Type B pancreatic cell (in vitro differentiated cells): ENCODE measurements at regions not wholly inside any gene's neighbourhood (a gene's known extent, or its start where the extent isn't known, plus 50 kb on each side); places are given as distances from the start of the nearest gene placed in this dataset.

Source experiments
- DNase-seq: peaks from one replicate; pipeline ENCODE4 v3.0.0; 2021; ENCODE audit warnings: mixed read lengths; ENCODE audit not compliant: unreplicated experiment; ENCODE audit errors: extremely low spot score
- H3K27ac Mint-ChIP-seq: 2 replicates; pipeline ENCODE4 v1.8.0; 2021; ENCODE audit warnings: mild to moderate bottlenecking, mixed read lengths
- H3K27me3 Mint-ChIP-seq: 2 replicates; pipeline ENCODE4 v1.8.0; 2021; ENCODE audit warnings: mixed read lengths
- H3K36me3 Mint-ChIP-seq: 2 replicates; pipeline ENCODE4 v1.8.0; 2021; ENCODE audit warnings: mixed read lengths
- H3K4me1 Mint-ChIP-seq: one replicate; pipeline ENCODE4 v1.8.0; 2021; ENCODE audit warnings: mixed read lengths; ENCODE audit not compliant: unreplicated experiment
- H3K4me3 Mint-ChIP-seq: 2 replicates; pipeline ENCODE4 v1.8.0; 2021; ENCODE audit warnings: mild to moderate bottlenecking, mixed read lengths
- H3K9me3 Mint-ChIP-seq: 2 replicates; pipeline ENCODE4 v1.8.0; 2021; ENCODE audit warnings: mixed read lengths
- TF ChIP-seq, protein P1 (sequence below): fragments of 200-600 bp; sonication (generic); conservative IDR thresholded peaks from 2 replicates; pipeline ENCODE4 v1.5.0; 2021; ENCODE audit warnings: antibody characterized with exemption, mild to moderate bottlenecking

DNA sequence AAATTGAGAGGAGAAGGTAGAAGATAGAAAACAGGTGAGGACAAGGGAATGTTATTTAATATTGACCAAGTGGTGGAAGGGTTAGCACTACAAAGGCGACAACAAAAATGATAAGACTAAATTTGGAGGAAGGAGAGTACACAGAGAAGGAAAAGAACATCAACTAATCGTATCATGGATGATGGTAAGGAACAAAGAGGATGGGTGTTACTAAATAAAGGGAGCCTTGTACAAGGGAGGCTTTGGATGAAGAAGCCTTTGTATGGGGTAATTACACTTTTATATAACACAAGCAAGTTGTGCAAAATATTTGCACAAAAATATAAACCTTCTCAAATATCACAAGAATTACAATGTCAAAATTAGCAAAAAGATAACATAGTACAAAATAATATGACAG, 125.7 kb downstream of the ZNF608 start:
- no peak overlapping the region for H3K4me3 Mint-ChIP-seq
- H3K4me1 Mint-ChIP-seq, result peaks cover 9% of the 10 kb centered on the region
- no peaks in the 10 kb centered on the region for H3K36me3 Mint-ChIP-seq

DNA sequence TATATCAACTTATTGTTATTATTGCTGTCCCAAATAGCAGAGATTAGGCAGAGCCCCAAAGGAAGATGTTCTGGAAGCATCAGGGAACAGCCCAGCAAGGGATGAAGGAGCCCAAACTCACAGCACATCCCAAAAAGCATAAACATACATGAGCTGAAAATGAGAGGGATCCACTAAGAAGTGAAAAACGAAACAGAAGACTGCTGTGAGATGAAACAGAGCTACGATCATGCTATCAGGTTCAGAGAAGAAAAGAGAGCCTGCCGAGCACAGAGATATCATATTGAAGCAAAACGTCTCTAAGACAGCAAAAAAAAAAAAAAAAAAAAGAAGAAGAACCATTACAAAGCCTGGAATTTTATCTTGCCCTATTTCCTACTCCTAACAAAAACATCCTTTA, 127.3 kb downstream of the ZNF608 start:
- DNase-seq, result no peak
- Mint-ChIP-seq H3K4me3 (no peak overlapping the region), H3K9me3 (peaks cover 7% of the 10 kb centered on the region), H3K4me1 (peaks cover 14% of the 10 kb centered on the region), H3K27me3 (no peaks in the 10 kb centered on the region), H3K36me3 (no peaks in the 10 kb centered on the region), H3K27ac (no peak overlapping the region)
- TF ChIP-seq, protein P1, sequence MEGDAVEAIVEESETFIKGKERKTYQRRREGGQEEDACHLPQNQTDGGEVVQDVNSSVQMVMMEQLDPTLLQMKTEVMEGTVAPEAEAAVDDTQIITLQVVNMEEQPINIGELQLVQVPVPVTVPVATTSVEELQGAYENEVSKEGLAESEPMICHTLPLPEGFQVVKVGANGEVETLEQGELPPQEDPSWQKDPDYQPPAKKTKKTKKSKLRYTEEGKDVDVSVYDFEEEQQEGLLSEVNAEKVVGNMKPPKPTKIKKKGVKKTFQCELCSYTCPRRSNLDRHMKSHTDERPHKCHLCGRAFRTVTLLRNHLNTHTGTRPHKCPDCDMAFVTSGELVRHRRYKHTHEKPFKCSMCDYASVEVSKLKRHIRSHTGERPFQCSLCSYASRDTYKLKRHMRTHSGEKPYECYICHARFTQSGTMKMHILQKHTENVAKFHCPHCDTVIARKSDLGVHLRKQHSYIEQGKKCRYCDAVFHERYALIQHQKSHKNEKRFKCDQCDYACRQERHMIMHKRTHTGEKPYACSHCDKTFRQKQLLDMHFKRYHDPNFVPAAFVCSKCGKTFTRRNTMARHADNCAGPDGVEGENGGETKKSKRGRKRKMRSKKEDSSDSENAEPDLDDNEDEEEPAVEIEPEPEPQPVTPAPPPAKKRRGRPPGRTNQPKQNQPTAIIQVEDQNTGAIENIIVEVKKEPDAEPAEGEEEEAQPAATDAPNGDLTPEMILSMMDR, result no peak

More for the DNA sequence above, 125.7 kb downstream of the ZNF608 start:
- Mint-ChIP-seq H3K27ac (no peak overlapping the region), H3K27me3 (no peaks in the 10 kb centered on the region), H3K9me3 (no peaks in the 10 kb centered on the region)
- DNase-seq, result no peak
- TF ChIP-seq, protein P1, result no peak

DNA sequence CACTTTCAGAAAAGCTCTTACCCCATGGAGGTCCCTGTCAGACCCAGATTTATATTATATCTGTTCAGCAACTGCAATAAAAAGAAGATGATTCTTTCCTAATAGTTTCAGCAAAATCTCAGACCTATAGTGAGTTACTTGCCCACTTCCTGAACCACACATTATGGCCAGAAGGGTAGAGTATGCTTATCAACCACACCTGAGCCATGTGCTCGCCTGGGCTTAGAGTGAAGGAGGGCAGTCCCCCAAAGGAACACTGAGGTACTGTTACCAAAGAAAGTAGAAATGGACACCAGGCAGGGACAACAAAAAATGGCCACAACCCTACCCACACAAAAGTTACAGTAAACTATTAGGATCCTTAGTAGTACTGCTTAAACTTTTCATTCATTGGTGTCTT, 128.7 kb downstream of the ZNF608 start:
- peaks cover 14% of the 10 kb centered on the region for H3K4me1 Mint-ChIP-seq
- no peak for DNase-seq

DNA sequence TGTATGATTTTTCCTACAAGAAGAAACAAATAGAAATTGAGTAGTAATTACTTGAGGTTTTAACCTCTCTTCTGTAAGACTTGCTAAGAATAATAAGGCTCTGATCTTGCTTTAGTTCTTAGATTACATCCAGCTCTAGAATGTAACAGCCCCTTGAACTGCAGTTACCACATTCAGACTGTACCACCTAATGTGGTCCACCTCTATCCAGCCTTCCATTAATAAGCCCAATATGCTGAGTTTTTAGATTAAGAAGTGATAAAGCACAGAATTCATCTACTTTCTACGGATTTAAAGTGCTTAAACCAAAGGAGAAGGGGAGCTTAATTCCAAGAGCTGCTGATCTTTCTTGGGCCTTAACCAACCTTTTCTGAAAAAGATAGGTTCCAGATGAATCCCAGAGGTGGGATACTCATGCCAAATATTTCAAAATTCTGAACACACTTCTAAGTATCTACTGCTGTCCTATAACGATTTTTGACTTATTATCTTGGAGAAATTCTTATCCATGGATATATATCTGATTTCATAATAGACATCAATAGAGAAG, 131.5 kb downstream of the ZNF608 start:
- no peak overlapping the region for H3K4me3 Mint-ChIP-seq
- DNase-seq, result no peak
- TF ChIP-seq, protein P1, result no peak
- peaks cover 13% of the 10 kb centered on the region for H3K9me3 Mint-ChIP-seq
- H3K36me3 Mint-ChIP-seq, result peaks cover under 1% of the 10 kb centered on the region
- H3K27ac Mint-ChIP-seq, result no peak overlapping the region
- peaks cover 20% of the 10 kb centered on the region for H3K4me1 Mint-ChIP-seq
- H3K27me3 Mint-ChIP-seq, result peaks cover 3% of the 10 kb centered on the region

More for the DNA sequence above, 128.7 kb downstream of the ZNF608 start:
- peaks cover 7% of the 10 kb centered on the region for H3K9me3 Mint-ChIP-seq
- H3K27me3 Mint-ChIP-seq, result no peaks in the 10 kb centered on the region
- no peaks in the 10 kb centered on the region for H3K36me3 Mint-ChIP-seq
- TF ChIP-seq, protein P1, result no peak
- H3K27ac Mint-ChIP-seq, result no peak overlapping the region
- no peak overlapping the region for H3K4me3 Mint-ChIP-seq

DNA sequence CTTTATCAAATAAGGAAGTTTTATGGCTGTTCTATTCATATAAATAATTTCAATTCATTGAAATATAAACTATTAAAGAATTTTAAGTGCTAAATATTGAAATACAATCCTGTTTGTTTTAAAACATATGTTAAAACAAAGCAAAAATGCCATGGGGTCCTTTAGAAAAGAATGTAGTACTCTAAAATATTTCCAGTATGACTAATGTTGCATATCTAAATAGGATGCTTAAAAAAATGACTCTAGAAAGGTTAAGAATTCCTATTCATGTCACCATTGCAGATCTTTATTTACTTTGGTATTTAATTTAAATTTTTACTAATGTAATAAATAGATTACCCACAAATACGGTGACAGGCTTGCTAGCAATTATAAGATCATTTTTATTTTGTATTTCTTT, 132.3 kb downstream of the ZNF608 start:
- Mint-ChIP-seq H3K27me3 (peaks cover 3% of the 10 kb centered on the region), H3K4me3 (no peak overlapping the region), H3K4me1 (peaks cover 19% of the 10 kb centered on the region), H3K36me3 (peaks cover 4% of the 10 kb centered on the region), H3K27ac (no peak overlapping the region), H3K9me3 (peaks cover 13% of the 10 kb centered on the region)
- TF ChIP-seq, protein P1, result no peak
- no peak for DNase-seq
